GM23248 (cell line): ENCODE measurements at regions not wholly inside any gene's neighbourhood (a gene's known extent, or its start where the extent isn't known, plus 50 kb on each side); places are given as distances from the start of the nearest gene placed in this dataset.

Source experiments
- EZH2 ChIP-seq: fragments of 200-600 bp; sonication (generic); IDR thresholded peaks from 2 replicates; pipeline ENCODE4 v1.6.1; 2018; ENCODE audit warnings: antibody characterized with exemption, mild to moderate bottlenecking; ENCODE audit not compliant: insufficient read depth, poor library complexity, severe bottlenecking
- EZH2phosphoT487 ChIP-seq: fragments of 200-600 bp; sonication (generic); IDR thresholded peaks from 2 replicates; pipeline ENCODE4 v1.6.1; 2018; ENCODE audit warnings: antibody characterized with exemption, moderate library complexity, mild to moderate bottlenecking, low read depth; ENCODE audit not compliant: insufficient read depth

DNA sequence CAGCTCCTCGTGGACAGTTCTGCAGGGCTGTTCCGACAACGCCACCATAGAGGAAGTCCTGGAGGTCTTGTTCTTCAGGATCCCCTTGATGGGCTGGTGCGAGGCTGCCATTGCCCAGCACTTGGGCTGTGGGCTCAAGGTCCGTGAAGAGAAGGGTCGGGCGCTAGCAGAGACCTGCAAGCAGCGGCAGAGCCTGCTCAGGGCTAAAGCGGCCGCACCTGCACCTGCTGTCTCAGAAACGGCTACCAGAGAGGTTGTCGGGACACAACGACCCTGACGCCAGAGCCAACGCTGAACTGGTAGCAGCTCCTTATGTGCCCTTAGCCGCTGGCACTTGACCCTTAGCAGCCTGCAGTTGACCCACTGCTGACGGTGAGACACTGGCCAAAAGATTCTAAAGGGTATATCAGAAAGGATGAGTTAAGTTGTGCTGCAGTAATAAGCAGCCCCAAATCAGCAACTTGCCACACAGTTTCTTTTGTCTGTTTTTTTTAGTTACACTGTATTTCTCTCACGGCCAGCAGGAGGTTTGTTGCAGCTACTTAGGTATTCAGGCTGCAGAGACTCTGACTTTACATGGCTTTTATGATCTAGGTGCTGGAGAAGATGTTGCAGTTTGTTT, 55.5 kb upstream of the ST6GAL2 start:
- TF ChIP-seq EZH2, result no peak
- TF ChIP-seq EZH2phosphoT487, result no peak
